PC-3 (cell line): ENCODE measurements at regions not wholly inside any gene's neighbourhood (a gene's known extent, or its start where the extent isn't known, plus 50 kb on each side); places are given as distances from the start of the nearest gene placed in this dataset.

Experiments
- ATAC-seq: fragments of 200-7000 bp; cut with Tn5 transposase; 2 replicates; pipeline ENCODE4 v1.9.1; 2020; ENCODE audit warnings: mild to moderate bottlenecking, moderate library complexity
- BruUV-seq: library from RNA; stranded (reverse); fragments of 400-500 nt; replicated peaks from 2 replicates; lab custom pipeline; 2021; lab: Mats Ljungman, UMichigan
- CTCF ChIA-PET: fragments of 300-600 bp; sonication (Branson Sonifier 250); formaldehyde crosslinking; loops from one replicate; lab custom pipeline; 2022; ENCODE audit warnings: antibody characterized with exemption; lab: Charles Lee
- POLR2A ChIA-PET: fragments of 300-600 bp; sonication (Branson Sonifier 250); formaldehyde crosslinking; loops from one replicate; lab custom pipeline; 2022; ENCODE audit warnings: antibody characterized with exemption; ENCODE audit not compliant: unreplicated experiment; lab: Charles Lee
- DNase-seq: peaks from one replicate; pipeline ENCODE4 v3.0.0-alpha.2; 2015
- H2AFZ ChIP-seq: fragments of 300-600 bp; sonication (generic); 2 replicates; pipeline ENCODE4 v1.6.0; 2016; ENCODE audit warnings: antibody characterized with exemption, low read length
- H3F3A ChIP-seq: fragments of 300-600 bp; sonication (generic); one replicate; pipeline ENCODE4 v1.6.0; 2017; ENCODE audit warnings: antibody characterized with exemption, low read length, control low read depth, mild to moderate bottlenecking; ENCODE audit not compliant: unreplicated experiment
- H3K27ac ChIP-seq: fragments of 300-600 bp; sonication (generic); 2 replicates; pipeline ENCODE4 v1.5.1; 2016; ENCODE audit warnings: mild to moderate bottlenecking, low read length
- H3K27me3 ChIP-seq: fragments of 300-600 bp; sonication (generic); 2 replicates; pipeline ENCODE4 v1.6.1; 2016; ENCODE audit warnings: low read length, mixed read lengths
- H3K36me3 ChIP-seq: fragments of 300-600 bp; sonication (generic); 2 replicates; pipeline ENCODE4 v1.6.1; 2016; ENCODE audit warnings: low read depth, mixed run types, low read length, mixed read lengths
- H3K4me1 ChIP-seq: fragments of 300-600 bp; sonication (generic); 2 replicates; pipeline ENCODE4 v1.5.1; 2016; ENCODE audit warnings: low read length; ENCODE audit not compliant: insufficient read depth
- H3K4me2 ChIP-seq: fragments of 300-600 bp; sonication (generic); 2 replicates; pipeline ENCODE4 v1.6.0; 2016; ENCODE audit warnings: low read length
- H3K4me3 ChIP-seq: fragments of 300-600 bp; sonication (generic); 2 replicates; pipeline ENCODE4 v1.5.1; 2016; ENCODE audit warnings: mild to moderate bottlenecking, low read length, mixed read lengths
- H3K79me2 ChIP-seq: fragments of 300-600 bp; sonication (generic); 2 replicates; pipeline ENCODE4 v1.6.1; 2017; ENCODE audit warnings: low read length, mixed read lengths
- H3K9ac ChIP-seq: fragments of 300-600 bp; sonication (generic); 2 replicates; pipeline ENCODE4 v1.6.0; 2016; ENCODE audit warnings: mild to moderate bottlenecking, low read length
- H3K9me2 ChIP-seq: fragments of 300-600 bp; sonication (generic); replicated peaks from 2 replicates; pipeline ENCODE4 v1.6.1; 2016; ENCODE audit warnings: mixed run types, low read length, mixed read lengths
- H3K9me3 ChIP-seq: fragments of 300-600 bp; sonication (generic); 2 replicates; pipeline ENCODE4 v1.6.1; 2016; ENCODE audit warnings: low read length, mixed read lengths
- H4K20me1 ChIP-seq: fragments of 300-600 bp; sonication (generic); 2 replicates; pipeline ENCODE4 v1.6.1; 2016; ENCODE audit warnings: low read length, mixed read lengths
- CTCF ChIP-seq: fragments of 300-600 bp; sonication (generic); conservative IDR thresholded peaks from 2 replicates; pipeline ENCODE4 v1.5.1; 2017; ENCODE audit warnings: antibody characterized with exemption, low read depth, mild to moderate bottlenecking, low read length
- EZH2 ChIP-seq: fragments of 300-600 bp; sonication (generic); IDR thresholded peaks from one replicate; pipeline ENCODE4 v1.6.1; 2017; ENCODE audit warnings: antibody characterized with exemption, mild to moderate bottlenecking, low read length; ENCODE audit not compliant: unreplicated experiment
- EZH2phosphoT487 ChIP-seq: fragments of 300-600 bp; sonication (generic); IDR thresholded peaks from 2 replicates; pipeline ENCODE4 v1.6.1; 2018; ENCODE audit warnings: mild to moderate bottlenecking, antibody characterized with exemption, low read length, borderline replicate concordance
- intact Hi-C: fragments of 100-400 bp; cut with micrococcal nuclease; formaldehyde crosslinking; loops from 2 replicates; pipeline ENCODE4 v1.9.0; 2023

- H3K79me2 ChIP-seq = no peaks in the 10 kb centered on the region
- DNase-seq (no peak), ATAC-seq (no peak)
- no peaks in the 10 kb centered on the region for H3K36me3 ChIP-seq
- TF ChIP-seq EZH2 = no peak
- no peak for TF ChIP-seq CTCF
- no peaks in the 10 kb centered on the region for H3K9me2 ChIP-seq
- H3K27ac ChIP-seq = no peak overlapping the region
- no peaks in the 10 kb centered on the region for H4K20me1 ChIP-seq
- H3K4me3 ChIP-seq = no peak overlapping the region
- no peaks in the 10 kb centered on the region for H3K4me1 ChIP-seq
- no TSS peak for BruUV-seq
- no peaks in the 10 kb centered on the region for H3F3A ChIP-seq
- no peak overlapping the region for H2AFZ ChIP-seq
- intact Hi-C loops = no loop called here
- no peak overlapping the region for H3K9ac ChIP-seq
- H3K9me3 ChIP-seq = no peaks in the 10 kb centered on the region
- ChIA-PET CTCF (no interaction called here), POLR2A (no interaction called here)
- no peak overlapping the region for H3K4me2 ChIP-seq
- H3K27me3 ChIP-seq = no peaks in the 10 kb centered on the region
Observed at GRCh38 chr15:53331328-53332190, 427.9 kb downstream of the WDR72 start.

- ChIA-PET CTCF (no interaction called here), POLR2A (no interaction called here)
- H3K4me2 ChIP-seq = no peak overlapping the region
- no peaks in the 10 kb centered on the region for H3K9me3 ChIP-seq
- DNase-seq = no peak
- H3K36me3 ChIP-seq = no peaks in the 10 kb centered on the region
- no TSS peak for BruUV-seq
- H3K27ac ChIP-seq = no peak overlapping the region
- no peaks in the 10 kb centered on the region for H3K9me2 ChIP-seq
- no peak overlapping the region for H2AFZ ChIP-seq
- H3F3A ChIP-seq = no peaks in the 10 kb centered on the region
- H3K27me3 ChIP-seq = no peaks in the 10 kb centered on the region
- intact Hi-C loops = no loop called here
- H3K4me3 ChIP-seq = no peak overlapping the region
- no peaks in the 10 kb centered on the region for H3K79me2 ChIP-seq
- no peak for TF ChIP-seq EZH2phosphoT487
- no peak for TF ChIP-seq CTCF
- no peak for TF ChIP-seq EZH2
- H3K4me1 ChIP-seq = no peaks in the 10 kb centered on the region
- no peaks in the 10 kb centered on the region for H4K20me1 ChIP-seq
- H3K9ac ChIP-seq = no peak overlapping the region
- ATAC-seq = no peak
Observed at GRCh38 chr15:53328341-53328740, 431.1 kb downstream of the WDR72 start.

- intact Hi-C loops = no loop called here
- Histone ChIP-seq H3K9ac (no peak overlapping the region), H3K27ac (no peak overlapping the region), H3K79me2 (no peaks in the 10 kb centered on the region), H3K4me1 (no peaks in the 10 kb centered on the region), H3K36me3 (no peaks in the 10 kb centered on the region), H3K4me2 (no peak overlapping the region), H4K20me1 (no peaks in the 10 kb centered on the region), H2AFZ (no peak overlapping the region), H3F3A (no peaks in the 10 kb centered on the region), H3K9me3 (no peaks in the 10 kb centered on the region), H3K9me2 (no peaks in the 10 kb centered on the region), H3K4me3 (no peak overlapping the region), H3K27me3 (peaks cover 8% of the 10 kb centered on the region)
- ChIA-PET CTCF (no interaction called here), POLR2A (no interaction called here)
- no peak for DNase-seq
- BruUV-seq = no TSS peak
- TF ChIP-seq EZH2 (no peak), EZH2phosphoT487 (no peak), CTCF (no peak)
- ATAC-seq = no peak
Observed at GRCh38 chr15:53324061-53324460, 435.4 kb downstream of the WDR72 start.
